HG03575 (cell line): ENCODE measurements at regions not wholly inside any gene's neighbourhood (a gene's known extent, or its start where the extent isn't known, plus 50 kb on each side); places are given as distances from the start of the nearest gene placed in this dataset.

Experiments
- ATAC-seq: cut with Tn5 transposase; IDR thresholded peaks from one replicate; pipeline ENCODE4 v1.9.1; 2021; ENCODE audit not compliant: unreplicated experiment, insufficient number of reproducible peaks, low FRiP score; ENCODE audit errors: extremely low read depth

- no peak for ATAC-seq
Measured at GRCh38 chr12:60262378-60262777, 666.5 kb downstream of the SLC16A7 start.

- no peak for ATAC-seq
Measured at GRCh38 chr12:60263161-60263560, 667.3 kb downstream of the SLC16A7 start.

- no peak for ATAC-seq
Measured at GRCh38 chr12:60263836-60264493, 668.1 kb downstream of the SLC16A7 start.

GRCh38 chr12:60265741-60266140 lies 669.9 kb downstream of the SLC16A7 start:
- no peak for ATAC-seq

- ATAC-seq: no peak
Measured at GRCh38 chr12:60266381-60266852, 670.6 kb downstream of the SLC16A7 start.

- ATAC-seq: no peak
Measured at GRCh38 chr12:60269611-60270269, 673.9 kb downstream of the SLC16A7 start.

GRCh38 chr12:60271816-60272215 lies 676.0 kb downstream of the SLC16A7 start:
- no peak for ATAC-seq

GRCh38 chr12:60278209-60278608 lies 682.4 kb downstream of the SLC16A7 start:
- no peak for ATAC-seq

- no peak for ATAC-seq
Measured at GRCh38 chr12:60279221-60279620, 683.4 kb downstream of the SLC16A7 start.

- no peak for ATAC-seq
Measured at GRCh38 chr12:60281522-60281921, 685.7 kb downstream of the SLC16A7 start.

- no peak for ATAC-seq
Measured at GRCh38 chr12:60290532-60290931, 694.7 kb downstream of the SLC16A7 start.

- ATAC-seq: no peak
Measured at GRCh38 chr12:60308366-60308991, 712.6 kb downstream of the SLC16A7 start.

- no peak for ATAC-seq
Measured at GRCh38 chr12:60311940-60312339, 716.1 kb downstream of the SLC16A7 start.

GRCh38 chr12:60317361-60317760 lies 721.5 kb downstream of the SLC16A7 start:
- ATAC-seq: no peak

- no peak for ATAC-seq
Measured at GRCh38 chr12:60324746-60325145, 728.9 kb downstream of the SLC16A7 start.

- no peak for ATAC-seq
Measured at GRCh38 chr12:60333461-60333860, 737.6 kb downstream of the SLC16A7 start.

- ATAC-seq: no peak
Measured at GRCh38 chr12:60335745-60336144, 739.9 kb downstream of the SLC16A7 start.

- no peak for ATAC-seq
Measured at GRCh38 chr12:60337839-60338549, 742.2 kb downstream of the SLC16A7 start.

GRCh38 chr12:60345442-60345841 lies 749.6 kb downstream of the SLC16A7 start:
- no peak for ATAC-seq
